ENCODE measurements at regions not wholly inside any gene's neighbourhood (a gene's known extent, or its start where the extent isn't known, plus 50 kb on each side); places are given as distances from the start of the nearest gene placed in this dataset.

- Histone ChIP-seq H3K18ac (ENCODE audit: insufficient read length, low read depth, low read length) (no peak overlapping the region), H3K14ac (ENCODE audit: insufficient read depth, low read length) (no peak overlapping the region), H3K79me1 (ENCODE audit: insufficient read depth, low read depth, low read length, poor library complexity, severe bottlenecking) (no peaks in the 10 kb centered on the region), H3K27me3 (ENCODE audit: insufficient read depth, low read length) (no peaks in the 10 kb centered on the region), H2BK5ac (ENCODE audit: insufficient read length, low read length) (no peak overlapping the region), H3K9me3 (ENCODE audit: control insufficient read depth, low read depth, low read length) (no peaks in the 10 kb centered on the region), H3K27ac (ENCODE audit: insufficient read length, low read depth, low read length) (no peak overlapping the region), H3T11ph (ENCODE audit: low read length) (no peak overlapping the region), H2BK12ac (ENCODE audit: insufficient read length, low read depth, low read length) (no peak overlapping the region), H2BK120ac (ENCODE audit: low read depth, low read length, poor library complexity, severe bottlenecking) (no peak overlapping the region), H2BK20ac (ENCODE audit: low read depth, low read length, poor library complexity, severe bottlenecking) (no peak overlapping the region), H3K23ac (ENCODE audit: insufficient read length, low read depth, low read length) (no peak overlapping the region), H3K9ac (ENCODE audit: extremely low read depth, insufficient read length, low read length) (no peak overlapping the region), H2BK15ac (ENCODE audit: low read depth, low read length) (no peak overlapping the region), H4K5ac (ENCODE audit: insufficient read length, low read depth, low read length) (no peak overlapping the region), H3K56ac (ENCODE audit: insufficient read length, low read depth, low read length) (no peak overlapping the region), H4K91ac (ENCODE audit: insufficient read length, low read depth, low read length) (no peak overlapping the region), H4K8ac (replicated peaks; ENCODE audit: insufficient read length, low read depth, low read length) (no peak overlapping the region), H3K4me2 (ENCODE audit: insufficient read depth, insufficient read length, low read length) (no peak overlapping the region), H2AFZ (ENCODE audit: low read length) (no peak overlapping the region), H3K79me2 (ENCODE audit: insufficient read depth, low read length) (no peaks in the 10 kb centered on the region), H2AK5ac (ENCODE audit: insufficient read length, low read length) (no peak overlapping the region), H3K4ac (ENCODE audit: low read depth, low read length) (no peak overlapping the region), H3K4me1 (ENCODE audit: insufficient read depth, low read length) (peaks cover 2% of the 10 kb centered on the region; the same call in 1 of the 2 replicates), H4K20me1 (ENCODE audit: control insufficient read depth, insufficient read depth, insufficient read length) (no peaks in the 10 kb centered on the region), H3K23me2 (ENCODE audit: insufficient read length, low read depth, low read length, poor library complexity, severe bottlenecking) (no peaks in the 10 kb centered on the region)
- WGBS (ENCODE audit: extremely low coverage, insufficient read length, low lambda C conversion rate), result no CpG with 5 or more reads among the region's 2 CpGs
- DNase-seq, result no peak
- TF ChIP-seq CTCF (conservative IDR thresholded peaks at IDR 0.05), result no peak
- Mint-ChIP-seq H3K9me3 (no peaks in the 10 kb centered on the region), H3K4me3 (no peak overlapping the region), H3K27me3 (ENCODE audit: low read depth) (no peaks in the 10 kb centered on the region), H3K4me1 (peaks cover 12 to 14% of the 10 kb centered on the region in 2 experiments), H3K36me3 (ENCODE audit: insufficient read depth in 1 of 3, low read depth in 3 of 3) (no peaks in the 10 kb centered on the region), H3K27ac (no peak overlapping the region)
These were observed 364.3 kb downstream of the FBXO8 start for GRCh38 chr4:173919196-173919595.
